ENCODE measurements at regions not wholly inside any gene's neighbourhood (a gene's known extent, or its start where the extent isn't known, plus 50 kb on each side); places are given as distances from the start of the nearest gene placed in this dataset.

DNA sequence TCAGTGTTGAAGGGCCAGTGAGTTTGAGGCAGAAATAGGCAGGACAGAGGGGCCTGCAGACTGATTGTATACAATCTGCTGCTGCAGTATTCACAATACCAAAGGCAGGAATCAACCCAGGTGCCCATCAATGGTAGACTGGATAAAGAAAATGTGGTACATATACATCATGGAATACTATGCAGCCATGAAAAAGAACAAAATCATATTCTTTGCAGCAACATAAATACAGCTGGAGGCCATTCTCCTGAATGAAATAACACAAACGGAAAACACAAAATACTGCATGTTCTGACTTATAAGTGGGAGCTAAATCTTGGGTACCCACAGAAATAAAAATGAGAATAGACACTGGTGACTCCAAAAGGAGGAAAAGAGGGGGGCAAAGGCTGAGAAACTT lies 485.1 kb downstream of the XYLT1 start:
- TF ChIP-seq, protein P1, sequence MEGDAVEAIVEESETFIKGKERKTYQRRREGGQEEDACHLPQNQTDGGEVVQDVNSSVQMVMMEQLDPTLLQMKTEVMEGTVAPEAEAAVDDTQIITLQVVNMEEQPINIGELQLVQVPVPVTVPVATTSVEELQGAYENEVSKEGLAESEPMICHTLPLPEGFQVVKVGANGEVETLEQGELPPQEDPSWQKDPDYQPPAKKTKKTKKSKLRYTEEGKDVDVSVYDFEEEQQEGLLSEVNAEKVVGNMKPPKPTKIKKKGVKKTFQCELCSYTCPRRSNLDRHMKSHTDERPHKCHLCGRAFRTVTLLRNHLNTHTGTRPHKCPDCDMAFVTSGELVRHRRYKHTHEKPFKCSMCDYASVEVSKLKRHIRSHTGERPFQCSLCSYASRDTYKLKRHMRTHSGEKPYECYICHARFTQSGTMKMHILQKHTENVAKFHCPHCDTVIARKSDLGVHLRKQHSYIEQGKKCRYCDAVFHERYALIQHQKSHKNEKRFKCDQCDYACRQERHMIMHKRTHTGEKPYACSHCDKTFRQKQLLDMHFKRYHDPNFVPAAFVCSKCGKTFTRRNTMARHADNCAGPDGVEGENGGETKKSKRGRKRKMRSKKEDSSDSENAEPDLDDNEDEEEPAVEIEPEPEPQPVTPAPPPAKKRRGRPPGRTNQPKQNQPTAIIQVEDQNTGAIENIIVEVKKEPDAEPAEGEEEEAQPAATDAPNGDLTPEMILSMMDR (conservative IDR thresholded peaks at IDR 0.05) = no peak
- H3K27ac ChIP-seq = no peak overlapping the region

DNA sequence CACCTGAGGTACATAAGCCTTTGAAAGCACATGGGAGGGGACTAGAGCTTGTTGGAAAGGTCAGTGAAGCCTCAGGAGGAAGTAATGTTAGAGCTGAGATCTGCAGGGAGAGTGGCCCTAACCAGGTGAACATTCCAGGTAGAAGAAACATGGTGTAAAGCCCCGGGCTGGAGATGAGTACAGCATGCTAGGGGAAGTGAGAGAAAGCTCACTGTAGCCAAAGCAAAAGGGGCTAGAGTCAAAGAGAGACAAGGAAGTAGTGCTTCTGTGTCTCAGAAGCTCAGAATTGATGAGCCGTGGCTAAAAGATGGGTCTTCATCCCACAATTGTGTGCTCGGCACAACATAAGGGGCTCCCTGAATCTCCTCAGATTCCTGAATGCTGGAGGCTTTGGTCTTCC lies 481.8 kb downstream of the XYLT1 start:
- H3K27ac ChIP-seq = no peak overlapping the region
- TF ChIP-seq, protein P1 (conservative IDR thresholded peaks at IDR 0.05) = no peak

DNA sequence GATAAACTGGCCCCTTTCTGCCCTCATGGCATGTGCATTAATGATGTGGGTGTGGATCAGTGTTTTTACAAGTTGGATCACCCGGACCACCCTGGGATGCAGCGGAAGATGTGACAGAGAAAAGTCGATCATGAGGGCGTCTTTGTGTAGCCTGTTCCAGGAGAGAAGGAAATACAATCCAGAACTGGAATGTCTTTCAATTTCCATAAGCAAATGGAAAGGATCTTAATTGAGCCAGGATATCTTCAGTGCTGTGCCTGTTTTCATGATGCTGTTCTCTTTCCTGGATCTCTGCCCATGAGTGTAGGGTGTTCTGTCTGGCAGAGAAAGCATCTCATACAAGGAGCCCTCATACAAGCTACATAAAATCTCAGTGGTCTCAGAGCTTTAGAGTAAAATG lies 481.4 kb downstream of the XYLT1 start:
- H3K27ac ChIP-seq = no peak overlapping the region
- TF ChIP-seq, protein P1 (conservative IDR thresholded peaks at IDR 0.05) = no peak

DNA sequence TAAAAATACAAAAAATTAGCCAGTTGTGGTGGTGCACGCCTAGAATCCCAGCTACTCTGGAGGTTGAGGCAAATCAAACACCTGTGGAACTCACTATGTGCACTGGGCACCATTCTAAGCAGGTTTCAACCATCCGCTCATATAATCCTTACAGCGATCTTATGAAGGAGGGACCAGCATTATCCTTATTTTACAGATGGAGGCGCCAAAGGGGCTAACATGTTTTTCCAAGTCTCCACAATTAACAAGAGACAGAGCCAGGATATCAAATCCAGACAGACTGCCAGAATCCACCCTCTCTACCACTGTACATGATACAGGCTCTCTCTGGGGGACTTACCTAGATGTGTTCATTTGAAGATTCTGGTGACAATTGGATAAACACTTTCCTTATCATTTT lies 479.0 kb downstream of the XYLT1 start:
- TF ChIP-seq, protein P1 (conservative IDR thresholded peaks at IDR 0.05) = no peak

DNA sequence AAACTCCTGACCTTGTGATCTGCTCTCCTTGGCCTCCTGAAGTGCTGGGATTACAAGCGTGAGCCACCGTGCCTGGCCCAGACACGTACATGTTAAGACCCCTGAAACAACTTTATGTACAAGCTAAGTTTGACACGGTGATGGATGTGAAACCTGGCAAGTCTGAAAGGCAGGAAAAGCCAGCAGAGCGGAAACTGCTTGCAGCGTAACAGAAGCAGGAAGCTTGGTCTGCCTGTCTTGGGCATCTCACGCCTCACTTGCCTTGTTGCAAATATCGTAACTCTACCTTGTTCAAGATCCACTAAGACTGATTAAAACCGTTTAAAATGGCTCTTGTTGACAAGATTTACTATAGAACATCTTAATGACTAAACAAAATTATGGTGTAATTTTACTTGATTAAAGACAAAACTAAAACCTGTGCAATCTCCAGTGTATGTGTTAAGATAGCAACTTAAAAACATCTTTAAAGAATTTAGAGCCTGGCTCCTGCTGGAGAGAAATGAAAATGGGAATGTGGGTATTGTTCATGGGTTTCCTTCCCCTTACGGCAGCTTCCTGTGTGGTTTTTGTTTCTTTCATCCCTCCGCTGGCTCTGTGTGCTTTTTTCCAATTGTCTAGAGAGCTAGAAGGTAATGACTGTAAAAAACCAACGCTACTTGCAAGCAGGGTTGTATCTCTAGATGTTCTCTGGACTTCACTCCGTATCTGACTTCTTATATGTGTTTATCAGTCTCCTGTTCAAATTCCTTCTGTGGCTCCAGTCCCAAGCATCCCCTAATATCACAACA lies 477.6 kb downstream of the XYLT1 start:
- TF ChIP-seq, protein P1 (conservative IDR thresholded peaks at IDR 0.05) = no peak

More for the DNA sequence above, 479.0 kb downstream of the XYLT1 start:
- no peak overlapping the region for H3K27ac ChIP-seq

DNA sequence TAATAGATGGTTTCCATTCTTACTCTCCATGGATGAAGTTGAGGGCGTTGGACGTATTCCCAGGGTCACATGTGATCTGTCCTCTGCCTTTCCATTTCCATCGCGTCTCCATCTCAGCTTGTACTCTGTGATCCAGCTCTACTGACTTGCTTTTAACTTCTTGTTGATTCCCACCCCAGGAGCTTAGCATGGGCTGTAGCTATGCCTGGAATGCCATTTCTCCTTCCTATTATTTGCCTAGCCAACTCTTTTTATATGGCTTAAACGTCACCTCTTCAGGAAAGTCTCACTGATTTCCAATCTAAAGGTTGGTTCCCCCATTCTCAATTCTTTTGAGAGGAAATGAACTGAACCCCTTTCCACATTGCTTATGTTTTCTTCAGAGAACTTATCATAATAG lies 475.9 kb downstream of the XYLT1 start:
- TF ChIP-seq, protein P1 (conservative IDR thresholded peaks at IDR 0.05) = no peak
- no peak overlapping the region for H3K27ac ChIP-seq

More for the DNA sequence above, 477.6 kb downstream of the XYLT1 start:
- no peak overlapping the region for H3K27ac ChIP-seq

DNA sequence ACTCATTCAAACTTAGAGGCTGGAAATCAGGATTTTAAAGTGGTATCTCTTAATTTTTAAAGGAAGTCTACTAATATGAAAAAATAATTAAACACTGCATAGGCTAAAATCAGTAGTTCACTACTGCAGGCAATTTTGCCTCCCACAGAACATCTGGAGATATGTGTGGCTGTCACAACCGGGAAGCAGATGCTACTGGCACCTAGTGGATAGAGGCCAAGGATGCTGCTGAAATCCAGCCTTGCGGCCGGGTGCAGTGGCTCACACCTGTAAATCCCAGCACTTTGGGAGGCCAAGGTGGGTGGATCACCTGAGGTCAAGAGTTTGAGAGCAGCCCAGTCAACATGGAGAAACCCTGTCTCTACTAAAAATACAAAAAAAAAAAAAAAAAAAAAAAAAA lies 473.9 kb downstream of the XYLT1 start:
- TF ChIP-seq, protein P1 (conservative IDR thresholded peaks at IDR 0.05) = 0 out of 2 replicates have a peak, but pooled peaks have one; percentile 14

More for the DNA sequence above, 473.9 kb downstream of the XYLT1 start:
- H3K27ac ChIP-seq = no peak overlapping the region
